NCI-H226 (cell line): ENCODE measurements at regions not wholly inside any gene's neighbourhood (a gene's known extent, or its start where the extent isn't known, plus 50 kb on each side); places are given as distances from the start of the nearest gene placed in this dataset.

Experiments used
- DNase-seq: peaks from one replicate; pipeline ENCODE4 v3.0.0-alpha.2; 2015

- DNase-seq, result no peak
Measured at GRCh38 chr12:124410354-124411175, 115.7 kb downstream of the RFLNA start.

- no peak for DNase-seq
Measured at GRCh38 chr12:124408822-124409517, 114.1 kb downstream of the RFLNA start.

GRCh38 chr12:124407074-124407473 is 112.2 kb downstream of the RFLNA start:
- DNase-seq, result no peak

- no peak for DNase-seq
Measured at GRCh38 chr12:124406043-124406442, 111.2 kb downstream of the RFLNA start.

- DNase-seq, result no peak
Measured at GRCh38 chr12:124405592-124405991, 110.7 kb downstream of the RFLNA start.

GRCh38 chr12:124405151-124405550 is 110.3 kb downstream of the RFLNA start:
- no peak for DNase-seq

- no peak for DNase-seq
Measured at GRCh38 chr12:124404162-124404784, 109.4 kb downstream of the RFLNA start.

- DNase-seq, result no peak
Measured at GRCh38 chr12:124403273-124403672, 108.4 kb downstream of the RFLNA start.

GRCh38 chr12:124402248-124403066 is 107.6 kb downstream of the RFLNA start:
- DNase-seq, result no peak

GRCh38 chr12:124401704-124402221 is 106.9 kb downstream of the RFLNA start:
- no peak for DNase-seq

- no peak for DNase-seq
Measured at GRCh38 chr12:124400124-124400523, 105.2 kb downstream of the RFLNA start.

- DNase-seq, result no peak
Measured at GRCh38 chr12:124399622-124400021, 104.7 kb downstream of the RFLNA start.

GRCh38 chr12:124398578-124399227 is 103.8 kb downstream of the RFLNA start:
- no peak for DNase-seq

GRCh38 chr12:124397807-124398577 is 103.1 kb downstream of the RFLNA start:
- DNase-seq, result no peak

- DNase-seq, result no peak
Measured at GRCh38 chr12:124397399-124397679, 102.4 kb downstream of the RFLNA start.

GRCh38 chr12:124396544-124397398 is 101.9 kb downstream of the RFLNA start:
- DNase-seq, result no peak

- no peak for DNase-seq
Measured at GRCh38 chr12:124395986-124396385, 101.1 kb downstream of the RFLNA start.

- DNase-seq, result no peak
Measured at GRCh38 chr12:124395284-124395752, 100.4 kb downstream of the RFLNA start.

- no peak for DNase-seq
Measured at GRCh38 chr12:124394462-124395128, 99.7 kb downstream of the RFLNA start.

- DNase-seq, result no peak
Measured at GRCh38 chr12:124393831-124394230, 98.9 kb downstream of the RFLNA start.
